HL-60 (cell line): ENCODE measurements at regions not wholly inside any gene's neighbourhood (a gene's known extent, or its start where the extent isn't known, plus 50 kb on each side); places are given as distances from the start of the nearest gene placed in this dataset.

Experiments
- GABPA ChIP-seq: IDR thresholded peaks from 2 replicates; pipeline ENCODE4 v1.6.1; 2012; ENCODE audit warnings: low read depth
- TF ChIP-seq, protein P1 (sequence below): IDR thresholded peaks from one replicate; pipeline ENCODE4 v1.5.1; 2011; ENCODE audit warnings: low read length, control low read depth, inconsistent platforms; ENCODE audit not compliant: insufficient read depth

DNA sequence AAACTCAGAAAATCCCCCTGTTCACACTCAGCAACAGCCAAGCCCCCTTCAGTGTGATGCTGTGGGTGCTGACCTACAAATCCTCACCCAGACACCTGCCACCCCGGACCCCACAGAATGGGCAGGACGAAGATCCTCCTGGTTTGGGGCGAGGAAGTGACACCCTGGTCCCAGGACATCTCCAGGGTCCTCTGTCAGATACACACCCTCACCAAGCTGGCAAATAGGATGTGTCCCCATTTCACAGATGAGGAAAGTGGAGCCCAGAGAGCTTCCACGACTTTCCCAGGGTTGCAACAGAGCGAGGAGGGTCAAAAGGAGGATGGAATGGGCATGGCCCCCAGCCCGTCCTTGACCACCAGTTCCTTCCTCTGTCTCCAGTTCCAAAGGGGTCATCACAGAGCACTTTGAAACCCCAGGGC lies 92.0 kb upstream of the AFDN start:
- TF ChIP-seq GABPA: no peak
- TF ChIP-seq, protein P1, sequence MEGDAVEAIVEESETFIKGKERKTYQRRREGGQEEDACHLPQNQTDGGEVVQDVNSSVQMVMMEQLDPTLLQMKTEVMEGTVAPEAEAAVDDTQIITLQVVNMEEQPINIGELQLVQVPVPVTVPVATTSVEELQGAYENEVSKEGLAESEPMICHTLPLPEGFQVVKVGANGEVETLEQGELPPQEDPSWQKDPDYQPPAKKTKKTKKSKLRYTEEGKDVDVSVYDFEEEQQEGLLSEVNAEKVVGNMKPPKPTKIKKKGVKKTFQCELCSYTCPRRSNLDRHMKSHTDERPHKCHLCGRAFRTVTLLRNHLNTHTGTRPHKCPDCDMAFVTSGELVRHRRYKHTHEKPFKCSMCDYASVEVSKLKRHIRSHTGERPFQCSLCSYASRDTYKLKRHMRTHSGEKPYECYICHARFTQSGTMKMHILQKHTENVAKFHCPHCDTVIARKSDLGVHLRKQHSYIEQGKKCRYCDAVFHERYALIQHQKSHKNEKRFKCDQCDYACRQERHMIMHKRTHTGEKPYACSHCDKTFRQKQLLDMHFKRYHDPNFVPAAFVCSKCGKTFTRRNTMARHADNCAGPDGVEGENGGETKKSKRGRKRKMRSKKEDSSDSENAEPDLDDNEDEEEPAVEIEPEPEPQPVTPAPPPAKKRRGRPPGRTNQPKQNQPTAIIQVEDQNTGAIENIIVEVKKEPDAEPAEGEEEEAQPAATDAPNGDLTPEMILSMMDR: no peak
